PC-9 (cell line): ENCODE measurements at regions not wholly inside any gene's neighbourhood (a gene's known extent, or its start where the extent isn't known, plus 50 kb on each side); places are given as distances from the start of the nearest gene placed in this dataset.

Experiments
- CTCF ChIP-seq: fragments of 200-600 bp; sonication (generic); conservative IDR thresholded peaks from 2 replicates; pipeline ENCODE4 v1.6.1; 2017; ENCODE audit warnings: mixed run types, antibody characterized with exemption, mild to moderate bottlenecking, moderate library complexity
- EZH2 ChIP-seq: fragments of 200-600 bp; sonication (generic); IDR thresholded peaks from 2 replicates; pipeline ENCODE4 v1.8.0; 2017; ENCODE audit warnings: antibody characterized with exemption, low read depth

GRCh38 chr21:35543746-35544145 lies 494.6 kb upstream of the RUNX1 start:
- TF ChIP-seq CTCF (no peak), EZH2 (no peak)
